ENCODE measurements at regions not wholly inside any gene's neighbourhood (a gene's known extent, or its start where the extent isn't known, plus 50 kb on each side); places are given as distances from the start of the nearest gene placed in this dataset.

DNA sequence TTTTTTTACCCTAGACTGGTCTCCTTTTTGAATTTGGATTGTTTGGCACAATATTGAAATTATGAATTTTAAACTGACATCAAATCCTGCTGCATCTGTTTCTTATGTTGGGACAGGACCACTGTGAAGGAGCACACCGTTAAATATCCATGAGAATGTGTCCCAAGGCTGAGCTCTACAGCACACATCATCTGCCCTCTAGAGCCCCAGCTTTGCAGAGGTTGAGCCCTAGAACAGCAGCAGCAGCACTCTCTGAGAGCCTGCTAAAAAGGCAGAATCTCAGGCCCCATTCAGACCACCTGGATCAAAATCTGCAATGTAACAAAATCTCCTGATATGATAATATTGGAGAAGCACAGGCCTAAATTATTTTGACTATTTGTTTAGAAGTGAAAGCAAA lies 192.1 kb upstream of the CCN2 start:
- TF ChIP-seq, protein P1, sequence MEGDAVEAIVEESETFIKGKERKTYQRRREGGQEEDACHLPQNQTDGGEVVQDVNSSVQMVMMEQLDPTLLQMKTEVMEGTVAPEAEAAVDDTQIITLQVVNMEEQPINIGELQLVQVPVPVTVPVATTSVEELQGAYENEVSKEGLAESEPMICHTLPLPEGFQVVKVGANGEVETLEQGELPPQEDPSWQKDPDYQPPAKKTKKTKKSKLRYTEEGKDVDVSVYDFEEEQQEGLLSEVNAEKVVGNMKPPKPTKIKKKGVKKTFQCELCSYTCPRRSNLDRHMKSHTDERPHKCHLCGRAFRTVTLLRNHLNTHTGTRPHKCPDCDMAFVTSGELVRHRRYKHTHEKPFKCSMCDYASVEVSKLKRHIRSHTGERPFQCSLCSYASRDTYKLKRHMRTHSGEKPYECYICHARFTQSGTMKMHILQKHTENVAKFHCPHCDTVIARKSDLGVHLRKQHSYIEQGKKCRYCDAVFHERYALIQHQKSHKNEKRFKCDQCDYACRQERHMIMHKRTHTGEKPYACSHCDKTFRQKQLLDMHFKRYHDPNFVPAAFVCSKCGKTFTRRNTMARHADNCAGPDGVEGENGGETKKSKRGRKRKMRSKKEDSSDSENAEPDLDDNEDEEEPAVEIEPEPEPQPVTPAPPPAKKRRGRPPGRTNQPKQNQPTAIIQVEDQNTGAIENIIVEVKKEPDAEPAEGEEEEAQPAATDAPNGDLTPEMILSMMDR (IDR thresholded peaks at IDR 0.05; ENCODE audit: extremely low read depth, missing control alignments), result no peak
- no peak for DNase-seq (ENCODE audit: low spot score)

DNA sequence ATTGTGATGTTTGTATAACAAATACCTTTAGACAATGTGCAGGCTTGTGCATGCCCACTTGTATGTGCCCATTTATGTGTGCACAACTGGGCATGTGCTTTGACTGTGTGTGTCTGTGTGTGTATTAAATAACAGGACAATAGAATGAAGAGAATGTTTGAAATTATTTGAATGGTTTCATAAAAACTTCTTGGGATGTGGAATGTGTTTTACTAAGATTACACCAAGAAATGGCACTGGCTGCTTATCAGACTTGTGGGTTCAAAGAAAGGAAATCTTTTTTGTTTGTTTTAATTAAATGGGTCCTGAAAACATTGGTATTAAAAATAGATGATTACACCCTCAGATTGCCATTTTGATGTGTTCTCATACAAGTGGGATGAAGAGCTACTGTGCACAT lies 191.6 kb upstream of the CCN2 start:
- no peak for DNase-seq (ENCODE audit: low spot score)
- TF ChIP-seq, protein P1 (IDR thresholded peaks at IDR 0.05; ENCODE audit: extremely low read depth, missing control alignments), result no peak

DNA sequence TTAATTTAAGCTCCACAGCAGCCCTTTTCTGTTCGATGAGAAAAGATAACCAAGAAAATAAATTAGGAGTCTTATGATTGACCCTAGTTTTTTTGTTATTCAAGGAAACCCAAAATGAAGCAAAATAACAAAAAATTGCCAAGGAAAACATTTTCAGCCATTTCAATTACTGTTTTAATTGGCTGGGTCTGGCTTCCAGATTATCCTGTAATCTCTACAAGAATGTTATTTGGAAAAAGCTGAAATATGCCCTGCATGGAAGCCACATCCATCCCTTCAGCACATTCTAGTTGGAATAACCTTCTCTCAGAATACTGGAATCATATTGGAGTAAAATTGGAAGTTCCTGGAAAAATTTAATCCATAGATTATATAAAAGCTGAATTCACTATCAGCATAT lies 191.1 kb upstream of the CCN2 start:
- DNase-seq (ENCODE audit: low spot score), result no peak
- TF ChIP-seq, protein P1 (IDR thresholded peaks at IDR 0.05; ENCODE audit: extremely low read depth, missing control alignments), result no peak

DNA sequence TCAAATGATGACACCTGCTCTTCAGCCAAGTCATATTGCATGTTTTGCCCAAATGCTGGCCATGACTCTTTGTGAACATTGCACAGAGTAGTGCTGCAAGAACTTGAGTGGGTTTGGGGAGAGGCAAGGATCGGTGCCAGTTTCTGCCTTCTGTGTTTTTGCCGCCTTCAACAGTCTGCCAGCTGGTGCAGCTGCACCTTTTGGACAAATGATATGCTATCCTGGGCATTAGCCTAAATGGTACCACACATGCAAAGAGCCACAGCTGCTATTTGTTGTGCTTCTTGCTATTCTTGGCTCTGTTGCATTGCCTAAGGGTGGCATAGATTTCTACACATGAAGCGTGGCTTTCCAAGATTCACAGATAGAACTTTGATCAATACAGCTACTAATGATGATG lies 189.0 kb upstream of the CCN2 start:
- no peak for DNase-seq (ENCODE audit: low spot score)
- TF ChIP-seq, protein P1 (IDR thresholded peaks at IDR 0.05; ENCODE audit: extremely low read depth, missing control alignments), result no peak

DNA sequence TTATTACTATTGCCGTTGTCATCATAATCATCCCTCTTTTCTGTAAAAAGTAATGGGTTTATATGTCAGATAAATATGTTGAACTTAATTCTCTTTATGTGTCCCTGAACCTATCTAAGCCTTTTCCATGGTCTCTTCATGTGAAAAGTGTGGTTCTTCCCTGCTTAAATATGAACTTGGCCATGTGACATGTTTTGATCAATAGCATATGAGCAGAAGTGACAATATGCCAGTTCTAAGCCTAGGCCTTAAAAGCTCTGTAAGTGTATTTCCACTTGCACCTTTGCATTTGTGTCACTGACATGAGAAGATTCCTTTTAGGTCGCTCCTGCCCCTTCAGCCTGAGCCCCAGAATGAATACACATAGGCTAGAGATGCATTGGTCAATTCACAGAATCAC lies 188.4 kb upstream of the CCN2 start:
- TF ChIP-seq, protein P1 (IDR thresholded peaks at IDR 0.05; ENCODE audit: extremely low read depth, missing control alignments), result no peak
- DNase-seq (ENCODE audit: low spot score), result no peak

DNA sequence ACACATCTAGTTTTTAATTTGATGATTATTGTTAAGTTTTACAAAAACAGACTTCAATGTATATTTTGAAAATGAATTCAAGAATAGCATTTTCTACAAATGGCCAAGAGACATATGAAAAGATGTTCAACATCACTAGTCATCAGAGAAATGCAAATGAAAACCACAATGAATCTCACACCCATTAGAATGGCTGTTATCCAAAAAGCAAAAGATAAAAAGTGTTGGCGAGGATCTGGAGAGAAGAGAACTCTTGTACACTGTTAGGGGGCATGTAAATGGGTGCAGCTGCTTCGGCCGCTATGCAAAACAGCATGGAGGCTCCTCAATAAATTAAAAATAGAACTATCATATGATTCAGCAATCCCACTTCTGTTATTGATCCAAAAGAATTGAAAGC lies 185.8 kb upstream of the CCN2 start:
- no peak for DNase-seq (ENCODE audit: low spot score)
- TF ChIP-seq, protein P1 (IDR thresholded peaks at IDR 0.05; ENCODE audit: extremely low read depth, missing control alignments), result no peak

DNA sequence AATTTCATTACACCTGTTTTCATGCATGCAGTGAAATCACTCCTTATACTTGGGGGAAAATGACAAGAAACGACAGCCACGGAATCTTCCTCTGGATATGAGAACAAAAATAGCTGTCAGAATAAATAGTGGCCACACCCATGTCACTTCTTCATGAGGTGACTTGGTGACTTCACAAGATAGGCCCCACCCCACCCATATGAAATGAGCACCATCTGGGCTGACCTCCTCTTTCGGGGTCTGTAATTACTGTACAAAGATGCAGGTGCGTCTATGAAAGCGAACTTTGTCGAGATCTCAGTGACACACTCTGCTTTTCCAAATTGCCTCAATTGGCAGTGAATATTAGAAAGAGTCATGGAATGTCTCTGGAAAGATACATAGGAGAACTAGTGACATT lies 184.2 kb upstream of the CCN2 start:
- no peak for DNase-seq (ENCODE audit: low spot score)
- TF ChIP-seq, protein P1 (IDR thresholded peaks at IDR 0.05; ENCODE audit: extremely low read depth, missing control alignments), result no peak
